HepG2 (cell line): ENCODE measurements at regions not wholly inside any gene's neighbourhood (a gene's known extent, or its start where the extent isn't known, plus 50 kb on each side); places are given as distances from the start of the nearest gene placed in this dataset.

Experiments used
- ATAC-seq: fragments of 200-7000 bp; cut with Tn5 transposase; 3 replicates; pipeline ENCODE4 v1.9.1; 2020; ENCODE audit warnings: mild to moderate bottlenecking, moderate library complexity
- BruUV-seq: library from RNA; stranded (reverse); fragments of 400-500 nt; replicated peaks from 2 replicates; lab custom pipeline; 2021; lab: Mats Ljungman, UMichigan
- CTCF ChIA-PET: fragments of 300-600 bp; formaldehyde crosslinking; extraction: SDS; loops from one replicate; lab custom pipeline; 2021; ENCODE audit warnings: low total read pairs, inconsistent platforms, low intra/inter-chr PET ratio; lab: Yijun Ruan, JAX
- POLR2A ChIA-PET: fragments of 350-600 bp; sonication (Branson Sonifier 250); formaldehyde crosslinking; loops from one replicate; lab custom pipeline; 2020; ENCODE audit warnings: antibody characterized with exemption, inconsistent platforms; lab: Yijun Ruan, JAX
- DNase-seq: peaks from one replicate; pipeline ENCODE4 v3.0.0-alpha.2; 2015; ENCODE audit warnings: low spot score
- FAIRE-seq: peaks from 3 replicates; lab custom pipeline; 2011; peaks lifted over from hg19 to GRCh38; lab: Jason Lieb, UNC
- H2AFZ ChIP-seq: one replicate; pipeline ENCODE4 v1.6.1; 2011; ENCODE audit warnings: low read length, inconsistent platforms
- H3K27ac ChIP-seq: fragments of 300-600 bp; 3 replicates; pipeline ENCODE4 v1.8.0; 2011; ENCODE audit warnings: mixed run types, mild to moderate bottlenecking, mixed read lengths, low read length, inconsistent platforms; ENCODE audit not compliant: insufficient read depth; ENCODE audit errors: extremely low read length
- H3K27me3 ChIP-seq, 2 experiments: fragments of 200-600 bp in 1 of 2; 2 replicates in 1 of 2; 3 replicates in 1 of 2; pipeline versions ENCODE4 v1.6.0 to v1.8.0; 2011; ENCODE audit warnings: low read length in 2 of 2, mild to moderate bottlenecking in 2 of 2, moderate library complexity in 2 of 2, inconsistent platforms in 1 of 2; ENCODE audit not compliant: insufficient read depth in 2 of 2, control insufficient read depth in 1 of 2
- H3K36me3 ChIP-seq, 2 experiments: fragments of 200-600 bp in 1 of 2; replicated peaks in 1 of 2; 2 replicates in 1 of 2; 3 replicates in 1 of 2; pipeline versions ENCODE4 v1.5.1 to v1.8.0; 2011; ENCODE audit warnings: low read length in 2 of 2, inconsistent platforms in 1 of 2; ENCODE audit not compliant: insufficient read depth in 2 of 2, control insufficient read depth in 1 of 2
- H3K4me1 ChIP-seq: 2 replicates; pipeline ENCODE4 v1.5.1; 2012; ENCODE audit warnings: low read length, inconsistent platforms; ENCODE audit not compliant: insufficient read depth
- H3K4me2 ChIP-seq: 2 replicates; pipeline ENCODE4 v1.6.0; 2011; ENCODE audit warnings: low read depth, low read length, inconsistent platforms
- H3K4me3 ChIP-seq, 3 experiments: fragments of 200-600 bp in 1 of 3; sonication (generic), shearing (Covaris generic) in 1 of 3; replicated peaks in 1 of 3; 2 replicates each; pipeline ENCODE4 v1.5.1; 2011 to 2016; ENCODE audit warnings: low read length in 3 of 3, inconsistent platforms in 2 of 3, low read depth in 2 of 3, mild to moderate bottlenecking in 2 of 3, control low read depth in 1 of 3, mixed read lengths in 1 of 3; ENCODE audit not compliant: insufficient read depth in 1 of 3
- H3K79me2 ChIP-seq: one replicate; pipeline ENCODE4 v1.6.1; 2011; ENCODE audit warnings: low read length, inconsistent platforms; ENCODE audit not compliant: insufficient read depth
- H3K9ac ChIP-seq: 2 replicates; pipeline ENCODE4 v1.6.0; 2011; ENCODE audit warnings: mild to moderate bottlenecking, low read depth, low read length, inconsistent platforms; ENCODE audit not compliant: insufficient read depth
- H3K9me3 ChIP-seq: 2 replicates; pipeline ENCODE4 v1.5.1; 2012; ENCODE audit warnings: mild to moderate bottlenecking, low read length
- H4K20me1 ChIP-seq: 2 replicates; pipeline ENCODE4 v1.6.0; 2011; ENCODE audit warnings: inconsistent platforms, mild to moderate bottlenecking, low read length, moderate library complexity; ENCODE audit not compliant: insufficient read depth
- FLYWCH1 ChIP-seq: sonication (generic); formaldehyde crosslinking; IDR thresholded peaks from 2 replicates; pipeline ENCODE4 v1.8.1; 2023; ENCODE audit warnings: mild to moderate bottlenecking, missing genetic modification reagents
- KLF11 ChIP-seq: IDR thresholded peaks from 2 replicates; pipeline ENCODE4 v1.6.1; 2016; ENCODE audit warnings: missing compliant biosample characterization
- MLLT10 ChIP-seq: sonication (generic); formaldehyde crosslinking; IDR thresholded peaks from 2 replicates; pipeline ENCODE4 v1.4.0; 2020; ENCODE audit warnings: missing genetic modification reagents
- MTA1 ChIP-seq: sonication (generic); formaldehyde crosslinking; IDR thresholded peaks from 2 replicates; pipeline ENCODE4 v1.4.0; 2020; ENCODE audit warnings: missing genetic modification reagents, mild to moderate bottlenecking, borderline replicate concordance
- NAIF1 ChIP-seq: sonication (generic); formaldehyde crosslinking; IDR thresholded peaks from 2 replicates; pipeline ENCODE4 v1.5.0; 2020; ENCODE audit warnings: mild to moderate bottlenecking, missing genetic modification reagents, borderline replicate concordance
- SIN3B ChIP-seq: fragments of 150-350 bp; IDR thresholded peaks from 2 replicates; pipeline ENCODE4 v1.6.1; 2014; ENCODE audit warnings: low read length
- STAG1 ChIP-seq: sonication (generic); formaldehyde crosslinking; IDR thresholded peaks from 2 replicates; pipeline ENCODE4 v1.4.0; 2020; ENCODE audit warnings: missing genetic modification reagents
- STAT5B ChIP-seq: sonication (generic); formaldehyde crosslinking; IDR thresholded peaks from 2 replicates; pipeline ENCODE4 v1.4.0; 2020; ENCODE audit warnings: missing genetic modification reagents
- ZNF335 ChIP-seq: sonication (generic); formaldehyde crosslinking; IDR thresholded peaks from 2 replicates; pipeline ENCODE4 v1.4.0; 2020; ENCODE audit warnings: missing genetic modification reagents
- ZNF589 ChIP-seq: sonication (generic); formaldehyde crosslinking; conservative IDR thresholded peaks from 2 replicates; pipeline ENCODE4 v1.8.0; 2022; ENCODE audit warnings: mild to moderate bottlenecking, moderate library complexity, missing genetic modification reagents
- WGBS: methylation state at CpG from one replicate; pipeline ENCODE4 v1.1.6; 2017; ENCODE audit warnings: low lambda C conversion rate; 5-methylcytosine and 5-hydroxymethylcytosine counted together
- in situ Hi-C: cut with HindIII; loops from 2 replicates; pipeline ENCODE4 v1.10.0; 2017; ENCODE audit warnings: low pct_unique_long_range_greater_than_20kb; ENCODE audit not compliant: extremely low pct_ligation_motif_present
- intact Hi-C: fragments of 100-400 bp; cut with micrococcal nuclease; formaldehyde crosslinking; loops from one replicate; pipeline ENCODE4 v1.10.0; 2022; ENCODE audit not compliant: unreplicated experiment
- TF ChIP-seq, protein P1 (sequence below): sonication (generic); formaldehyde crosslinking; IDR thresholded peaks from 2 replicates; pipeline ENCODE4 v1.4.0; 2020; ENCODE audit warnings: mild to moderate bottlenecking, low read depth, missing genetic modification reagents
- TF ChIP-seq, protein P2 (sequence below), 2 experiments: sonication (generic) in 1 of 2; formaldehyde crosslinking in 1 of 2; IDR thresholded peaks; 2 replicates each; pipeline versions ENCODE4 v1.4.0 to v1.6.1; 2018 to 2020; ENCODE audit warnings: missing genetic modification reagents in 2 of 2, borderline replicate concordance in 1 of 2, low read depth in 1 of 2, mild to moderate bottlenecking in 1 of 2, missing biosample characterization in 1 of 2
- TF ChIP-seq, protein P3 (sequence below): sonication (generic); formaldehyde crosslinking; IDR thresholded peaks from 2 replicates; pipeline ENCODE4 v1.4.0; 2020; ENCODE audit warnings: missing genetic modification reagents; ENCODE audit errors: not compliant biosample characterization
- TF ChIP-seq, protein P4 (sequence below): sonication (generic); formaldehyde crosslinking; IDR thresholded peaks from 2 replicates; pipeline ENCODE4 v1.5.1; 2020; ENCODE audit warnings: mild to moderate bottlenecking, moderate library complexity, missing genetic modification reagents
- TF ChIP-seq, protein P5 (sequence below): sonication (generic); formaldehyde crosslinking; IDR thresholded peaks from 2 replicates; pipeline ENCODE4 v1.4.0; 2020; ENCODE audit warnings: missing genetic modification reagents, borderline replicate concordance

DNA sequence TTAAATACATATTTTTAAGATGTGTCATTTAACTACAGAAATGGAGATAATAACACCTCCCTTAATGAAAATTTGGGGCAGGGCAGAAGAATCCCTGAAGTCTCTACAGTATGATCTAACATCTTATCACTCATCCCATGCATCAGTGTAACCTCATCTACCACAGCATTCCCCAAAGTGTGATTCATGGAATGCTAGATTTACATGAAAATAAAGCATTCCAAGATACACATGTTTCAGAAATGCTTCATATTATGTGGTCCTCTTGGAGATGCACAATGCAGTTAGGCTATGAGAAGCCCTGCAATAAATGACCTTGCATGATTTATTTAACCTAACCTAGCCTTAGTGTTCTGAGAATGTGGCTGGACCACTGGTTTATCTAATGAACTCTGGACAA lies 166.9 kb upstream of the SYT6 start (continued):
- TF ChIP-seq, protein P1, sequence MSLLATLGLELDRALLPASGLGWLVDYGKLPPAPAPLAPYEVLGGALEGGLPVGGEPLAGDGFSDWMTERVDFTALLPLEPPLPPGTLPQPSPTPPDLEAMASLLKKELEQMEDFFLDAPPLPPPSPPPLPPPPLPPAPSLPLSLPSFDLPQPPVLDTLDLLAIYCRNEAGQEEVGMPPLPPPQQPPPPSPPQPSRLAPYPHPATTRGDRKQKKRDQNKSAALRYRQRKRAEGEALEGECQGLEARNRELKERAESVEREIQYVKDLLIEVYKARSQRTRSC (CRISPR knock-in tag) = no peak
- no peak for TF ChIP-seq SIN3B
- TF ChIP-seq, protein P2, sequence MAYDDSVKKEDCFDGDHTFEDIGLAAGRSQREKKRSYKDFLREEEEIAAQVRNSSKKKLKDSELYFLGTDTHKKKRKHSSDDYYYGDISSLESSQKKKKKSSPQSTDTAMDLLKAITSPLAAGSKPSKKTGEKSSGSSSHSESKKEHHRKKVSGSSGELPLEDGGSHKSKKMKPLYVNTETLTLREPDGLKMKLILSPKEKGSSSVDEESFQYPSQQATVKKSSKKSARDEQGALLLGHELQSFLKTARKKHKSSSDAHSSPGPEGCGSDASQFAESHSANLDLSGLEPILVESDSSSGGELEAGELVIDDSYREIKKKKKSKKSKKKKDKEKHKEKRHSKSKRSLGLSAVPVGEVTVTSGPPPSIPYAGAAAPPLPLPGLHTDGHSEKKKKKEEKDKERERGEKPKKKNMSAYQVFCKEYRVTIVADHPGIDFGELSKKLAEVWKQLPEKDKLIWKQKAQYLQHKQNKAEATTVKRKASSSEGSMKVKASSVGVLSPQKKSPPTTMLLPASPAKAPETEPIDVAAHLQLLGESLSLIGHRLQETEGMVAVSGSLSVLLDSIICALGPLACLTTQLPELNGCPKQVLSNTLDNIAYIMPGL (CRISPR knock-in tag; IDR thresholded peaks at IDR 0.05; ENCODE audit: borderline replicate concordance in 1 of 2, low read depth in 1 of 2) = no peak
- TF ChIP-seq STAT5B (CRISPR knock-in tag) = no peak
- TF ChIP-seq, all 625 proteins: peak for 0

DNA sequence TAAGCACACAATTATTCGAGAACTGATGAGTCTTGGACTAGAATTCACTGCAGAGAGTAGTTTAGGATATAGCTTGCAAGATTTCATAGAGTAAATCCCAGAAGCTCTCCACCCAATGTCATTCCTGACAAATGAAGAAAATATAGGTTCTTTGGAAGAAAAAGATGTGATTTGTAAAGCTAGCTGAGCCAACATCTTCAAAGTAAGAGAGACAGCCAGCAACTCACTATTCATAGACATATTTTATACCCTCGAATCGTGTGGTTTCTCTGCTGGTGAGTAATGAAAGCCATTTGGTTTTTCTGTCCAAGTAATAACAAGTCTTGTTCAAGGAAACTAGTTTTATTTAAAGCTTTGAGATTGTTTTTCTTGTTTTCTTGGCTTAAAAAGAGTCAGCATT lies 165.7 kb upstream of the SYT6 start:
- in situ Hi-C loops = no loop called here
- no peak for FAIRE-seq
- TF ChIP-seq KLF11 (no peak), STAG1 (CRISPR knock-in tag) (no peak), MLLT10 (no peak), ZNF589 (CRISPR knock-in tag) (no peak), FLYWCH1 (CRISPR knock-in tag) (no peak), NAIF1 (CRISPR knock-in tag) (no peak), MTA1 (CRISPR knock-in tag) (no peak), ZNF335 (CRISPR knock-in tag) (no peak)
- TF ChIP-seq, protein P3, sequence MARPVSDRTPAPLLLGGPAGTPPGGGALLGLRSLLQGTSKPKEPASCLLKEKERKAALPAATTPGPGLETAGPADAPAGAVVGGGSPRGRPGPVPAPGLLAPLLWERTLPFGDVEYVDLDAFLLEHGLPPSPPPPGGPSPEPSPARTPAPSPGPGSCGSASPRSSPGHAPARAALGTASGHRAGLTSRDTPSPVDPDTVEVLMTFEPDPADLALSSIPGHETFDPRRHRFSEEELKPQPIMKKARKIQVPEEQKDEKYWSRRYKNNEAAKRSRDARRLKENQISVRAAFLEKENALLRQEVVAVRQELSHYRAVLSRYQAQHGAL = no peak
- TF ChIP-seq, protein P4, sequence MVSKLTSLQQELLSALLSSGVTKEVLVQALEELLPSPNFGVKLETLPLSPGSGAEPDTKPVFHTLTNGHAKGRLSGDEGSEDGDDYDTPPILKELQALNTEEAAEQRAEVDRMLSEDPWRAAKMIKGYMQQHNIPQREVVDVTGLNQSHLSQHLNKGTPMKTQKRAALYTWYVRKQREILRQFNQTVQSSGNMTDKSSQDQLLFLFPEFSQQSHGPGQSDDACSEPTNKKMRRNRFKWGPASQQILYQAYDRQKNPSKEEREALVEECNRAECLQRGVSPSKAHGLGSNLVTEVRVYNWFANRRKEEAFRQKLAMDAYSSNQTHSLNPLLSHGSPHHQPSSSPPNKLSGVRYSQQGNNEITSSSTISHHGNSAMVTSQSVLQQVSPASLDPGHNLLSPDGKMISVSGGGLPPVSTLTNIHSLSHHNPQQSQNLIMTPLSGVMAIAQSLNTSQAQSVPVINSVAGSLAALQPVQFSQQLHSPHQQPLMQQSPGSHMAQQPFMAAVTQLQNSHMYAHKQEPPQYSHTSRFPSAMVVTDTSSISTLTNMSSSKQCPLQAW (CRISPR knock-in tag) = no peak
- TF ChIP-seq, protein P5, sequence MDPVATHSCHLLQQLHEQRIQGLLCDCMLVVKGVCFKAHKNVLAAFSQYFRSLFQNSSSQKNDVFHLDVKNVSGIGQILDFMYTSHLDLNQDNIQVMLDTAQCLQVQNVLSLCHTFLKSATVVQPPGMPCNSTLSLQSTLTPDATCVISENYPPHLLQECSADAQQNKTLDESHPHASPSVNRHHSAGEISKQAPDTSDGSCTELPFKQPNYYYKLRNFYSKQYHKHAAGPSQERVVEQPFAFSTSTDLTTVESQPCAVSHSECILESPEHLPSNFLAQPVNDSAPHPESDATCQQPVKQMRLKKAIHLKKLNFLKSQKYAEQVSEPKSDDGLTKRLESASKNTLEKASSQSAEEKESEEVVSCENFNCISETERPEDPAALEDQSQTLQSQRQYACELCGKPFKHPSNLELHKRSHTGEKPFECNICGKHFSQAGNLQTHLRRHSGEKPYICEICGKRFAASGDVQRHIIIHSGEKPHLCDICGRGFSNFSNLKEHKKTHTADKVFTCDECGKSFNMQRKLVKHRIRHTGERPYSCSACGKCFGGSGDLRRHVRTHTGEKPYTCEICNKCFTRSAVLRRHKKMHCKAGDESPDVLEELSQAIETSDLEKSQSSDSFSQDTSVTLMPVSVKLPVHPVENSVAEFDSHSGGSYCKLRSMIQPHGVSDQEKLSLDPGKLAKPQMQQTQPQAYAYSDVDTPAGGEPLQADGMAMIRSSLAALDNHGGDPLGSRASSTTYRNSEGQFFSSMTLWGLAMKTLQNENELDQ = no peak

More for the DNA sequence above, 165.7 kb upstream of the SYT6 start:
- Histone ChIP-seq H4K20me1 (no peaks in the 10 kb centered on the region), H3K79me2 (no peaks in the 10 kb centered on the region), H3K27ac (no peak overlapping the region), H3K4me1 (no peaks in the 10 kb centered on the region), H3K4me3 (no peak overlapping the region), H3K36me3 (no peaks in the 10 kb centered on the region), H2AFZ (no peak overlapping the region), H3K9me3 (0 out of 2 replicates have a peak, but pooled peaks cover under 1% of the 10 kb centered on the region), H3K27me3 (no peaks in the 10 kb centered on the region; a peak in 2 of 5 replicates), H3K9ac (no peak overlapping the region), H3K4me2 (no peak overlapping the region)
- no peak for DNase-seq
- ChIA-PET POLR2A (no interaction called here), CTCF (no interaction called here)
- ATAC-seq = no peak
- WGBS = 0% methylated on average over 3 of the region's 3 CpGs
- intact Hi-C loops = no loop called here
- no TSS peak for BruUV-seq
